GM12878 (cell line): ENCODE measurements at regions not wholly inside any gene's neighbourhood (a gene's known extent, or its start where the extent isn't known, plus 50 kb on each side); places are given as distances from the start of the nearest gene placed in this dataset.

Source experiments
- ATF7 ChIP-seq: fragments of 450-650 bp; IDR thresholded peaks from 2 replicates; pipeline ENCODE4 v1.6.1; 2016; ENCODE audit warnings: low read depth, mild to moderate bottlenecking
- CREB1 ChIP-seq: IDR thresholded peaks from 2 replicates; pipeline ENCODE4 v1.6.1; 2012; ENCODE audit warnings: low read depth, mild to moderate bottlenecking, inconsistent platforms
- E4F1 ChIP-seq: fragments of 450-650 bp; IDR thresholded peaks from 2 replicates; pipeline ENCODE4 v1.6.1; 2018; ENCODE audit warnings: borderline replicate concordance, mild to moderate bottlenecking; ENCODE audit not compliant: partially characterized antibody
- EZH2 ChIP-seq: IDR thresholded peaks from 2 replicates; pipeline ENCODE4 v1.6.1; 2012; ENCODE audit warnings: low read depth, mild to moderate bottlenecking, control low read depth, inconsistent platforms, low read length, borderline replicate concordance; ENCODE audit not compliant: control insufficient read depth
- GABPA ChIP-seq: IDR thresholded peaks from 2 replicates; pipeline ENCODE4 v1.6.1; 2014; ENCODE audit warnings: antibody characterized with exemption, low read depth, mild to moderate bottlenecking, inconsistent platforms
- GATAD2B ChIP-seq: fragments of 450-650 bp; conservative IDR thresholded peaks from 2 replicates; pipeline ENCODE4 v1.6.1; 2017; ENCODE audit warnings: low read depth, mild to moderate bottlenecking, moderate library complexity
- MEF2B ChIP-seq: fragments of 450-650 bp; IDR thresholded peaks from 2 replicates; pipeline ENCODE4 v1.6.1; 2018; ENCODE audit warnings: mild to moderate bottlenecking, moderate library complexity; ENCODE audit not compliant: partially characterized antibody, poor library complexity, severe bottlenecking
- PAX8 ChIP-seq: fragments of 450-650 bp; IDR thresholded peaks from 2 replicates; pipeline ENCODE4 v1.6.1; 2017; ENCODE audit warnings: mild to moderate bottlenecking, moderate library complexity
- POLR2AphosphoS5 ChIP-seq: IDR thresholded peaks from 2 replicates; pipeline ENCODE4 v1.6.1; 2011; ENCODE audit warnings: mild to moderate bottlenecking, low read length, inconsistent platforms
- SMARCA5 ChIP-seq: fragments of 450-650 bp; IDR thresholded peaks from 2 replicates; pipeline ENCODE4 v1.6.1; 2017; ENCODE audit warnings: mild to moderate bottlenecking
- SRF ChIP-seq, 2 experiments: IDR thresholded peaks; 2 replicates each; pipeline ENCODE4 v1.6.1; 2011; ENCODE audit warnings: low read depth in 2 of 2, low read length in 2 of 2, mild to moderate bottlenecking in 1 of 2, moderate library complexity in 1 of 2
- STAT3 ChIP-seq: IDR thresholded peaks from 2 replicates; pipeline ENCODE4 v1.6.1; 2011; ENCODE audit warnings: low read depth, low read length, improper control_type of control experiment
- YBX1 ChIP-seq: fragments of 450-650 bp; IDR thresholded peaks from 2 replicates; pipeline ENCODE4 v1.6.1; 2016; ENCODE audit warnings: antibody characterized with exemption
- ZNF217 ChIP-seq: fragments of 450-650 bp; IDR thresholded peaks from 2 replicates; pipeline ENCODE4 v1.6.1; 2017; ENCODE audit warnings: antibody characterized with exemption, mild to moderate bottlenecking
- ZNF24 ChIP-seq: fragments of 450-650 bp; IDR thresholded peaks from 2 replicates; pipeline ENCODE4 v1.6.1; 2017; ENCODE audit warnings: antibody characterized with exemption, mild to moderate bottlenecking
- ZNF384 ChIP-seq: IDR thresholded peaks from 2 replicates; pipeline ENCODE4 v1.6.1; 2012; ENCODE audit warnings: low read depth, mild to moderate bottlenecking, low read length, improper control_type of control experiment, borderline replicate concordance
- ZNF687 ChIP-seq: fragments of 450-650 bp; IDR thresholded peaks from 2 replicates; pipeline ENCODE4 v1.6.1; 2017; ENCODE audit warnings: mild to moderate bottlenecking, moderate library complexity
- ZZZ3 ChIP-seq: IDR thresholded peaks from 2 replicates; pipeline ENCODE4 v1.6.1; 2011; ENCODE audit warnings: low read depth; ENCODE audit not compliant: control insufficient read depth, insufficient read length
- TF ChIP-seq, protein P1 (sequence below): fragments of 450-650 bp; formaldehyde crosslinking; IDR thresholded peaks from 2 replicates; pipeline ENCODE4 v1.5.0; 2022; ENCODE audit warnings: mild to moderate bottlenecking, missing genetic modification characterization

GRCh38 chr2:78281164-78281563 lies 744.3 kb upstream of the REG3G start (continued):
- no peak for TF ChIP-seq SRF (IDR thresholded peaks at IDR 0.05; ENCODE audit: low read depth in 2 of 2, low read length in 2 of 2)
- TF ChIP-seq ZNF687, result peak; percentile 59; the same call in 1 of the 2 replicates
- TF ChIP-seq POLR2AphosphoS5, result no peak
- peak; percentile 32; the same call in 1 of the 2 replicates for TF ChIP-seq ZNF217
- no peak for TF ChIP-seq YBX1
- 0 out of 2 replicates have a peak, but pooled peaks have one; percentile 51 for TF ChIP-seq ZNF24
- TF ChIP-seq SMARCA5, result no peak
- no peak for TF ChIP-seq GATAD2B
- TF ChIP-seq STAT3, result no peak
- no peak for TF ChIP-seq E4F1
- TF ChIP-seq GABPA, result no peak
- TF ChIP-seq ZNF384, result no peak
- TF ChIP-seq MEF2B, result peak; percentile 41
- no peak for TF ChIP-seq PAX8
- TF ChIP-seq ATF7, result peak; percentile 62
- no peak for TF ChIP-seq ZZZ3
- TF ChIP-seq CREB1, result no peak
- TF ChIP-seq, protein P1, sequence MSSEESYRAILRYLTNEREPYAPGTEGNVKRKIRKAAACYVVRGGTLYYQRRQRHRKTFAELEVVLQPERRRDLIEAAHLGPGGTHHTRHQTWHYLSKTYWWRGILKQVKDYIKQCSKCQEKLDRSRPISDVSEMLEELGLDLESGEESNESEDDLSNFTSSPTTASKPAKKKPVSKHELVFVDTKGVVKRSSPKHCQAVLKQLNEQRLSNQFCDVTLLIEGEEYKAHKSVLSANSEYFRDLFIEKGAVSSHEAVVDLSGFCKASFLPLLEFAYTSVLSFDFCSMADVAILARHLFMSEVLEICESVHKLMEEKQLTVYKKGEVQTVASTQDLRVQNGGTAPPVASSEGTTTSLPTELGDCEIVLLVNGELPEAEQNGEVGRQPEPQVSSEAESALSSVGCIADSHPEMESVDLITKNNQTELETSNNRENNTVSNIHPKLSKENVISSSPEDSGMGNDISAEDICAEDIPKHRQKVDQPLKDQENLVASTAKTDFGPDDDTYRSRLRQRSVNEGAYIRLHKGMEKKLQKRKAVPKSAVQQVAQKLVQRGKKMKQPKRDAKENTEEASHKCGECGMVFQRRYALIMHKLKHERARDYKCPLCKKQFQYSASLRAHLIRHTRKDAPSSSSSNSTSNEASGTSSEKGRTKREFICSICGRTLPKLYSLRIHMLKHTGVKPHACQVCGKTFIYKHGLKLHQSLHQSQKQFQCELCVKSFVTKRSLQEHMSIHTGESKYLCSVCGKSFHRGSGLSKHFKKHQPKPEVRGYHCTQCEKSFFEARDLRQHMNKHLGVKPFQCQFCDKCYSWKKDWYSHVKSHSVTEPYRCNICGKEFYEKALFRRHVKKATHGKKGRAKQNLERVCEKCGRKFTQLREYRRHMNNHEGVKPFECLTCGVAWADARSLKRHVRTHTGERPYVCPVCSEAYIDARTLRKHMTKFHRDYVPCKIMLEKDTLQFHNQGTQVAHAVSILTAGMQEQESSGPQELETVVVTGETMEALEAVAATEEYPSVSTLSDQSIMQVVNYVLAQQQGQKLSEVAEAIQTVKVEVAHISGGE (CRISPR knock-in tag), result no peak
- TF ChIP-seq EZH2, result no peak
